ENCODE measurements at regions not wholly inside any gene's neighbourhood (a gene's known extent, or its start where the extent isn't known, plus 50 kb on each side); places are given as distances from the start of the nearest gene placed in this dataset.

DNA sequence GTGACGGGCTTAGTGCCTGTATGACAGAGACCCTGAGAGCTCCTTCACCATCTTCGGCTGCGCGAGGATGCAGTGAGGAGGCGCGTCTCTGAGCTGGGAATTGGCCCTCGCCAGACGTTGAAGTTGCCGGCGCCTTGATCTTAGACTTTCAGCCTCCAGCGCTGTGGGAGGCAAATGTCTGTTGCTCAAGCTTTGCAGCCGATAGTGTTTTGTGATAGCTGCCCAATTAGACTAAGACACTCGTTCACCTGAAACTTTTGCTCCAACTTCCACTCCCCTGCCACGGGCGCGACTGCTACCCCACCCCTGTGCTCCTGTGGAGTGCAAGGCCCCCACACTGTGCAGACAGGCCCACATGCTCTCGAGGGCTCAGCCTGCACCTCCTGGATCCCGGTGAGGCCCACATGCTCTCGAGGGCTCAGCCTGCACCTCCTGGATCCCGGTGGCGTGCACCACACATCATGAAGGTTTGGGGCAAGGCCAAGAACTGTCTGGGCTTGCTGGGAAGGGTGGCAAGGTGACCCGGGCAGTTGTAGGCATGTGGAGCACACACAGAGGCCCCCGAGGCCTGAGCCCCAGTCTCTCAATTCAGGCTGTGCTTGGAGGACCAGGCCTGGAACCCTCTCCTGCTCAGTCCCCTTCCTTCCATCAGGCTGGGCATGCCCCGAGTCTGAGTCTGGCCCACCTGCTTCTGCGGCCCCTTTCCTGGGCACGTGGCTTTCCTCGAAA, 324.6 kb downstream of the TMEM121 start:
- Histone ChIP-seq H3K4me1 (ENCODE audit: insufficient read depth, low read length) (no peaks in the 10 kb centered on the region), H3K27ac (ENCODE audit: low read depth, low read length) (no peak overlapping the region), H3K9ac (ENCODE audit: low read length) (no peak overlapping the region), H3K79me2 (ENCODE audit: insufficient read depth, low read length) (no peaks in the 10 kb centered on the region), H3K4me2 (ENCODE audit: low read length) (no peak overlapping the region), H3K36me3 (ENCODE audit: insufficient read depth, low read length) (no peaks in the 10 kb centered on the region), H3K4me3 (ENCODE audit: insufficient read depth, low read depth, low read length) (no peak overlapping the region), H2AFZ (ENCODE audit: low read depth, low read length) (no peak overlapping the region), H3K27me3 (ENCODE audit: insufficient read depth, low read length) (no peaks in the 10 kb centered on the region), H4K20me1 (ENCODE audit: insufficient read depth, low read length) (no peaks in the 10 kb centered on the region), H3K9me3 (ENCODE audit: insufficient read depth, low read depth, low read length) (peaks cover 17% of the 10 kb centered on the region)
- DNase-seq (ENCODE audit: low read depth) (no peak), FAIRE-seq (no peak)
- Mint-ChIP-seq H3K9me3 (ENCODE audit: unreplicated experiment) (peaks cover 28% of the 10 kb centered on the region), H3K4me3 (ENCODE audit: unreplicated experiment) (no peak overlapping the region), H3K27me3 (ENCODE audit: low read depth, unreplicated experiment) (no peaks in the 10 kb centered on the region), H3K4me1 (ENCODE audit: low read depth, unreplicated experiment) (no peaks in the 10 kb centered on the region), H3K27ac (ENCODE audit: unreplicated experiment) (no peak overlapping the region), H3K36me3 (ENCODE audit: low read depth, unreplicated experiment) (no peaks in the 10 kb centered on the region)
- TF ChIP-seq EZH2 (IDR thresholded peaks at IDR 0.05; ENCODE audit: insufficient read depth, low read length) = no peak
- TF ChIP-seq, protein P1, sequence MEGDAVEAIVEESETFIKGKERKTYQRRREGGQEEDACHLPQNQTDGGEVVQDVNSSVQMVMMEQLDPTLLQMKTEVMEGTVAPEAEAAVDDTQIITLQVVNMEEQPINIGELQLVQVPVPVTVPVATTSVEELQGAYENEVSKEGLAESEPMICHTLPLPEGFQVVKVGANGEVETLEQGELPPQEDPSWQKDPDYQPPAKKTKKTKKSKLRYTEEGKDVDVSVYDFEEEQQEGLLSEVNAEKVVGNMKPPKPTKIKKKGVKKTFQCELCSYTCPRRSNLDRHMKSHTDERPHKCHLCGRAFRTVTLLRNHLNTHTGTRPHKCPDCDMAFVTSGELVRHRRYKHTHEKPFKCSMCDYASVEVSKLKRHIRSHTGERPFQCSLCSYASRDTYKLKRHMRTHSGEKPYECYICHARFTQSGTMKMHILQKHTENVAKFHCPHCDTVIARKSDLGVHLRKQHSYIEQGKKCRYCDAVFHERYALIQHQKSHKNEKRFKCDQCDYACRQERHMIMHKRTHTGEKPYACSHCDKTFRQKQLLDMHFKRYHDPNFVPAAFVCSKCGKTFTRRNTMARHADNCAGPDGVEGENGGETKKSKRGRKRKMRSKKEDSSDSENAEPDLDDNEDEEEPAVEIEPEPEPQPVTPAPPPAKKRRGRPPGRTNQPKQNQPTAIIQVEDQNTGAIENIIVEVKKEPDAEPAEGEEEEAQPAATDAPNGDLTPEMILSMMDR (IDR thresholded peaks at IDR 0.05; ENCODE audit: insufficient read depth, low read depth, low read length) = no peak

DNA sequence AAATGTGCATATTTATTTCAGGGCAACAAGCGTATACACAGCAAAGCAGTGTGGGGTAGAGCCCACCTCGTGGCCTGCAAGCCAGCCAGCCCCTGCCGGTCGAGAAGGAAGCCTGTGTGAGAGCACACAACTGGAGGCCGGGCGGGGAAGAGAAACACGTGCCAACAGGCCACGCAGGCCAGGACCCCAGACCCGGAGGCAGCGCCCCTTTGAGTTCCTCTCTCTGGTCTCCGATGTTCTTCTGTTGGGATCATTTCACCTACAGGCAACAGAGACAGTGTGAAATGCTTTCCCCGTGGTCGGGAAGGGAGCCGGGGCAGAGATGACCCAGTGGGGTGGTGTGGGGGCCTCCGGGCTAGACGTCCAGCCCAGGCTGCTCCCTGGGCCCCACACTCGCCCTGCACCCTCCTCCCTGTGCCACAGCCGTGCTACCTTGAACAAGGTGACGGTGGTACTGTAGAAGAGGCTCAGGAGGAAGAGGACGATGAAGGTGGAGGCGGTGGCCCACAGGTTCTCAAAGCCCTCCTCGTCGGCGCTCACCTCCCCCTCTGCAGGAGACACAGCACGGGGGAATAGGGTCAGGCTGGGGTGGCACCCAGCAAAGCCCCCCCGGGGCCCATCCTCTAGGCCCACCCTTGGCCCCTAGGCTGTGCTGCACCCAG, 325.5 kb downstream of the TMEM121 start:
- no peak overlapping the region for H3K4me3 Mint-ChIP-seq (ENCODE audit: unreplicated experiment)
- H3K36me3 ChIP-seq (ENCODE audit: insufficient read depth, low read length) = no peaks in the 10 kb centered on the region
- no peak overlapping the region for H2AFZ ChIP-seq (ENCODE audit: low read depth, low read length)
- H3K9ac ChIP-seq (ENCODE audit: low read length) = no peak overlapping the region
- no peak overlapping the region for H3K4me2 ChIP-seq (ENCODE audit: low read length)
- H3K9me3 Mint-ChIP-seq (ENCODE audit: unreplicated experiment) = peaks cover 25% of the 10 kb centered on the region
- FAIRE-seq = no peak
- TF ChIP-seq EZH2 (IDR thresholded peaks at IDR 0.05; ENCODE audit: insufficient read depth, low read length) = no peak
- TF ChIP-seq, protein P1 (IDR thresholded peaks at IDR 0.05; ENCODE audit: insufficient read depth, low read depth, low read length) = no peak
- no peak overlapping the region for H3K27ac Mint-ChIP-seq (ENCODE audit: unreplicated experiment)
- H3K9me3 ChIP-seq (ENCODE audit: insufficient read depth, low read depth, low read length) = peaks cover 17% of the 10 kb centered on the region
- H3K27me3 ChIP-seq (ENCODE audit: insufficient read depth, low read length) = no peaks in the 10 kb centered on the region
- no peaks in the 10 kb centered on the region for H3K36me3 Mint-ChIP-seq (ENCODE audit: low read depth, unreplicated experiment)
- H3K27ac ChIP-seq (ENCODE audit: low read depth, low read length) = no peak overlapping the region
- no peak overlapping the region for H3K4me3 ChIP-seq (ENCODE audit: insufficient read depth, low read depth, low read length)
- no peaks in the 10 kb centered on the region for H3K27me3 Mint-ChIP-seq (ENCODE audit: low read depth, unreplicated experiment)
- no peaks in the 10 kb centered on the region for H3K4me1 Mint-ChIP-seq (ENCODE audit: low read depth, unreplicated experiment)
- no peaks in the 10 kb centered on the region for H4K20me1 ChIP-seq (ENCODE audit: insufficient read depth, low read length)
- no peaks in the 10 kb centered on the region for H3K4me1 ChIP-seq (ENCODE audit: insufficient read depth, low read length)
- no peak for DNase-seq (ENCODE audit: low read depth)
- no peaks in the 10 kb centered on the region for H3K79me2 ChIP-seq (ENCODE audit: insufficient read depth, low read length)
